Astrocyte (in vitro differentiated cells and primary cell): ENCODE measurements at regions not wholly inside any gene's neighbourhood (a gene's known extent, or its start where the extent isn't known, plus 50 kb on each side); places are given as distances from the start of the nearest gene placed in this dataset.

Source experiments
- DNase-seq: peaks from one replicate; pipeline ENCODE4 v3.0.0-alpha.2; 2010; ENCODE audit warnings: low read depth
- FAIRE-seq: peaks from 2 replicates; lab custom pipeline; 2011; peaks lifted over from hg19 to GRCh38; lab: Jason Lieb, UNC
- H2AFZ ChIP-seq: 2 replicates; pipeline ENCODE4 v1.6.0; 2012; ENCODE audit warnings: low read depth, low read length, inconsistent platforms
- H3K27ac ChIP-seq: 2 replicates; pipeline ENCODE4 v1.5.1; 2011; ENCODE audit warnings: low read depth, low read length, inconsistent platforms
- H3K27me3 ChIP-seq: 2 replicates; pipeline ENCODE4 v1.6.0; 2011; ENCODE audit warnings: low read length, inconsistent platforms; ENCODE audit not compliant: insufficient read depth
- H3K36me3 ChIP-seq: 2 replicates; pipeline ENCODE4 v1.5.1; 2011; ENCODE audit warnings: low read length, inconsistent platforms; ENCODE audit not compliant: insufficient read depth
- H3K4me1 ChIP-seq: 2 replicates; pipeline ENCODE4 v1.5.1; 2011; ENCODE audit warnings: low read length, inconsistent platforms; ENCODE audit not compliant: insufficient read depth
- H3K4me2 ChIP-seq: 2 replicates; pipeline ENCODE4 v1.6.0; 2012; ENCODE audit warnings: low read length, inconsistent platforms
- H3K4me3 ChIP-seq: 2 replicates; pipeline ENCODE4 v1.5.1; 2011; ENCODE audit warnings: low read depth, mild to moderate bottlenecking, low read length, inconsistent platforms; ENCODE audit not compliant: insufficient read depth
- H3K79me2 ChIP-seq: 2 replicates; pipeline ENCODE4 v1.6.0; 2012; ENCODE audit warnings: mild to moderate bottlenecking, low read length, inconsistent platforms; ENCODE audit not compliant: insufficient read depth
- H3K9ac ChIP-seq: 2 replicates; pipeline ENCODE4 v1.6.0; 2012; ENCODE audit warnings: mild to moderate bottlenecking, low read length, inconsistent platforms
- H3K9me3 ChIP-seq: 2 replicates; pipeline ENCODE4 v1.5.1; 2012; ENCODE audit warnings: low read depth, mild to moderate bottlenecking, low read length, inconsistent platforms; ENCODE audit not compliant: insufficient read depth
- H4K20me1 ChIP-seq: 2 replicates; pipeline ENCODE4 v1.6.0; 2012; ENCODE audit warnings: low read length, inconsistent platforms; ENCODE audit not compliant: insufficient read depth
- H3K27ac Mint-ChIP-seq: one replicate; pipeline ENCODE4 v1.8.0; 2021; ENCODE audit warnings: mild to moderate bottlenecking, mixed read lengths; ENCODE audit not compliant: unreplicated experiment
- H3K27me3 Mint-ChIP-seq: one replicate; pipeline ENCODE4 v1.8.0; 2021; ENCODE audit warnings: low read depth, mixed read lengths; ENCODE audit not compliant: unreplicated experiment
- H3K36me3 Mint-ChIP-seq: one replicate; pipeline ENCODE4 v1.8.0; 2021; ENCODE audit warnings: low read depth, mixed read lengths; ENCODE audit not compliant: unreplicated experiment
- H3K4me1 Mint-ChIP-seq: one replicate; pipeline ENCODE4 v1.8.0; 2021; ENCODE audit warnings: low read depth, mixed read lengths; ENCODE audit not compliant: unreplicated experiment
- H3K4me3 Mint-ChIP-seq: one replicate; pipeline ENCODE4 v1.8.0; 2021; ENCODE audit warnings: mild to moderate bottlenecking, moderate library complexity, mixed read lengths; ENCODE audit not compliant: unreplicated experiment
- H3K9me3 Mint-ChIP-seq: one replicate; pipeline ENCODE4 v1.8.0; 2021; ENCODE audit warnings: mild to moderate bottlenecking, mixed read lengths; ENCODE audit not compliant: unreplicated experiment
- CTCF ChIP-seq: IDR thresholded peaks from 2 replicates; pipeline ENCODE4 v1.5.1; 2011; ENCODE audit warnings: low read depth, mild to moderate bottlenecking, inconsistent platforms, low read length, moderate library complexity; ENCODE audit not compliant: insufficient read depth
- EZH2 ChIP-seq: IDR thresholded peaks from 2 replicates; pipeline ENCODE4 v1.6.1; 2012; ENCODE audit warnings: mild to moderate bottlenecking, low read length, inconsistent platforms; ENCODE audit not compliant: insufficient read depth

GRCh38 chr13:31862828-31863227, 123.5 kb downstream of the RXFP2 start:
- DNase-seq: no peak
- Mint-ChIP-seq H3K36me3 (no peaks in the 10 kb centered on the region), H3K4me1 (peaks cover 3% of the 10 kb centered on the region), H3K4me3 (no peak overlapping the region), H3K27ac (no peak overlapping the region), H3K9me3 (no peaks in the 10 kb centered on the region), H3K27me3 (peaks cover 1% of the 10 kb centered on the region)
- Histone ChIP-seq H3K4me2 (no peak overlapping the region), H3K9ac (no peak overlapping the region), H3K36me3 (no peaks in the 10 kb centered on the region), H3K27me3 (no peaks in the 10 kb centered on the region), H3K4me1 (no peaks in the 10 kb centered on the region), H3K9me3 (no peaks in the 10 kb centered on the region), H4K20me1 (no peaks in the 10 kb centered on the region), H3K79me2 (no peaks in the 10 kb centered on the region), H3K27ac (no peak overlapping the region), H2AFZ (no peak overlapping the region), H3K4me3 (no peak overlapping the region)
- no peak for TF ChIP-seq EZH2
- no peak for TF ChIP-seq CTCF
- FAIRE-seq: no peak

GRCh38 chr13:31864307-31864706, 125.0 kb downstream of the RXFP2 start:
- Mint-ChIP-seq H3K4me3 (no peak overlapping the region), H3K27me3 (peaks cover 1% of the 10 kb centered on the region), H3K36me3 (no peaks in the 10 kb centered on the region), H3K27ac (no peak overlapping the region), H3K4me1 (peaks cover 3% of the 10 kb centered on the region), H3K9me3 (no peaks in the 10 kb centered on the region)
- Histone ChIP-seq H3K36me3 (no peaks in the 10 kb centered on the region), H2AFZ (no peak overlapping the region), H3K9ac (no peak overlapping the region), H3K4me1 (no peaks in the 10 kb centered on the region), H3K4me2 (no peak overlapping the region), H3K79me2 (no peaks in the 10 kb centered on the region), H3K4me3 (no peak overlapping the region), H3K27ac (no peak overlapping the region), H4K20me1 (no peaks in the 10 kb centered on the region), H3K27me3 (no peaks in the 10 kb centered on the region), H3K9me3 (no peaks in the 10 kb centered on the region)
- no peak for DNase-seq
- no peak for TF ChIP-seq CTCF
- TF ChIP-seq EZH2: no peak
- FAIRE-seq: no peak

- no peak for DNase-seq
- peaks cover 1% of the 10 kb centered on the region for H3K27me3 Mint-ChIP-seq
- no peak overlapping the region for H3K27ac Mint-ChIP-seq
- Histone ChIP-seq H3K9me3 (no peaks in the 10 kb centered on the region), H4K20me1 (no peaks in the 10 kb centered on the region), H3K27ac (no peak overlapping the region), H2AFZ (no peak overlapping the region), H3K27me3 (no peaks in the 10 kb centered on the region), H3K4me1 (no peaks in the 10 kb centered on the region), H3K36me3 (no peaks in the 10 kb centered on the region), H3K9ac (no peak overlapping the region), H3K4me2 (no peak overlapping the region), H3K4me3 (no peak overlapping the region), H3K79me2 (no peaks in the 10 kb centered on the region)
- no peak overlapping the region for H3K4me3 Mint-ChIP-seq
- H3K36me3 Mint-ChIP-seq: no peaks in the 10 kb centered on the region
- H3K9me3 Mint-ChIP-seq: no peaks in the 10 kb centered on the region
- TF ChIP-seq EZH2: no peak
- no peak for TF ChIP-seq CTCF
- no peaks in the 10 kb centered on the region for H3K4me1 Mint-ChIP-seq
- FAIRE-seq: no peak
Observed at GRCh38 chr13:31866099-31866498, 126.8 kb downstream of the RXFP2 start.
